GM13976 (cell line): ENCODE measurements at regions not wholly inside any gene's neighbourhood (a gene's known extent, or its start where the extent isn't known, plus 50 kb on each side); places are given as distances from the start of the nearest gene placed in this dataset.

Experiments used
- DNase-seq: peaks from one replicate; pipeline ENCODE4 v3.0.0; 2012; ENCODE audit warnings: low spot score
- in situ Hi-C: fragments of 300-500 bp; cut with MboI; formaldehyde crosslinking; loops from one replicate; pipeline ENCODE4 v1.12.0; 2022; ENCODE audit warnings: low sequenced_read_pairs, mixed read lengths, inconsistent platforms; ENCODE audit not compliant: unreplicated experiment
- TF ChIP-seq, protein P1 (sequence below): IDR thresholded peaks from 2 replicates; pipeline ENCODE4 v1.5.1; 2012; ENCODE audit warnings: borderline replicate concordance, mild to moderate bottlenecking; ENCODE audit not compliant: insufficient read depth; ENCODE audit errors: extremely low read depth, missing control alignments, control extremely low read depth

DNA sequence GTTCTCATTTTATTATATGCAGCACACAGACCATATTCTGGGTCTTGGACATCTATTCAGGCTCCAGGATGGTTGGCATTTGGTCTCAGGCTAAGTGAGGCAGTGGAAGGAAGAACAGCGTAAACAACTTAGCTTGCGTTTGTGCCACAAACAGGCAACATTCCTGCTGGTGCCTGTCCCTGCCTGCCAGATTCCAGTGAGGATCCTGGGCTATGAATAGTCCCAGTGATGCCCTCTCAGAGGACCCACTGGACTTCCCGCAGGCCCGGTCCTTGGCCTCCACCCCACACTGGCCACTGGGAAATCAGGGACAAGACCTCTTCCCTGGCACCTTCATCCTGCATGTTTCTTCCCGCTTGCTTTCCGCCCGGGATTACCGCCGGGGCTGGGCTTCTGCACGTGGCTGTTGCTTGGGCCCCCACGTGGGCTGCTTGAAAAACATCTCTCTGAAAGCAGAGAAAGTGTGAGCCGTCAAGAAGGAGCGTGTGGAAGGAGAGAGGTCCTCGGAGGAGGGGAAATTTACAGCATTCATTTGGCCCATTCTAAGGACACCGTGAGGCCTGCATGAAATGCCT, 145.1 kb upstream of the WNT4 start:
- in situ Hi-C loops: no loop called here
- TF ChIP-seq, protein P1, sequence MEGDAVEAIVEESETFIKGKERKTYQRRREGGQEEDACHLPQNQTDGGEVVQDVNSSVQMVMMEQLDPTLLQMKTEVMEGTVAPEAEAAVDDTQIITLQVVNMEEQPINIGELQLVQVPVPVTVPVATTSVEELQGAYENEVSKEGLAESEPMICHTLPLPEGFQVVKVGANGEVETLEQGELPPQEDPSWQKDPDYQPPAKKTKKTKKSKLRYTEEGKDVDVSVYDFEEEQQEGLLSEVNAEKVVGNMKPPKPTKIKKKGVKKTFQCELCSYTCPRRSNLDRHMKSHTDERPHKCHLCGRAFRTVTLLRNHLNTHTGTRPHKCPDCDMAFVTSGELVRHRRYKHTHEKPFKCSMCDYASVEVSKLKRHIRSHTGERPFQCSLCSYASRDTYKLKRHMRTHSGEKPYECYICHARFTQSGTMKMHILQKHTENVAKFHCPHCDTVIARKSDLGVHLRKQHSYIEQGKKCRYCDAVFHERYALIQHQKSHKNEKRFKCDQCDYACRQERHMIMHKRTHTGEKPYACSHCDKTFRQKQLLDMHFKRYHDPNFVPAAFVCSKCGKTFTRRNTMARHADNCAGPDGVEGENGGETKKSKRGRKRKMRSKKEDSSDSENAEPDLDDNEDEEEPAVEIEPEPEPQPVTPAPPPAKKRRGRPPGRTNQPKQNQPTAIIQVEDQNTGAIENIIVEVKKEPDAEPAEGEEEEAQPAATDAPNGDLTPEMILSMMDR: no peak
- no peak for DNase-seq

DNA sequence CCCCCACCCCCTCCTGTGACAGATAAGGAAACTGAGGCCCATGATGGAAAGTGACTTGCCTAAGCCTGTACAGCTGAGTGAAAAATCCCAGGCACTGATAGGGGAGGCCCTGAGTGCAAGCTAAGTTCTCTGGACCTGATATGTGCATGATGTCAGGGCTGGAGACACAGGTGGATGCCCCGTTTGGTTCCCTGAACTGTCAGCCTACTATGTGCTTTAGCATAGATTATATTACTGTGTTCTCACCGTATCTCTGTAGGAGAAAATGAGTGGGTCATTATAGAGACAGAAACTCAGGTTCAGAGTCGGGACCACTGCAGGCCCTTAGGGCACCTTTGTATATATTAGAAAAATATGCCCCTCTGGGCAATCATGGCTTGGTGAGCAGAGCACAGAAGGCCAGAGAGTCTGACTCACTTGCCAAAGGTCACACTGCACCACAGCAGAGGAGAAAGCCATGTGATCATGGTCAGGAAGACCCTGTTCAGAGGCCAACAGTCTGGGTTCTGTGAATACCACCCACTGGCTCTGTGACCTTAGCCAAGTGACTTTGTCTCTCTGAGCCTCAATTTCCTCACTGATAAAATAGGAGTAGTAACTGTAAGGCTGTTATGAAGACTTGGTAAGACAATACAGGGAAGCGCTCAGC, 145.8 kb upstream of the WNT4 start:
- no peak for DNase-seq
- TF ChIP-seq, protein P1: no peak
- in situ Hi-C loops: no loop called here

DNA sequence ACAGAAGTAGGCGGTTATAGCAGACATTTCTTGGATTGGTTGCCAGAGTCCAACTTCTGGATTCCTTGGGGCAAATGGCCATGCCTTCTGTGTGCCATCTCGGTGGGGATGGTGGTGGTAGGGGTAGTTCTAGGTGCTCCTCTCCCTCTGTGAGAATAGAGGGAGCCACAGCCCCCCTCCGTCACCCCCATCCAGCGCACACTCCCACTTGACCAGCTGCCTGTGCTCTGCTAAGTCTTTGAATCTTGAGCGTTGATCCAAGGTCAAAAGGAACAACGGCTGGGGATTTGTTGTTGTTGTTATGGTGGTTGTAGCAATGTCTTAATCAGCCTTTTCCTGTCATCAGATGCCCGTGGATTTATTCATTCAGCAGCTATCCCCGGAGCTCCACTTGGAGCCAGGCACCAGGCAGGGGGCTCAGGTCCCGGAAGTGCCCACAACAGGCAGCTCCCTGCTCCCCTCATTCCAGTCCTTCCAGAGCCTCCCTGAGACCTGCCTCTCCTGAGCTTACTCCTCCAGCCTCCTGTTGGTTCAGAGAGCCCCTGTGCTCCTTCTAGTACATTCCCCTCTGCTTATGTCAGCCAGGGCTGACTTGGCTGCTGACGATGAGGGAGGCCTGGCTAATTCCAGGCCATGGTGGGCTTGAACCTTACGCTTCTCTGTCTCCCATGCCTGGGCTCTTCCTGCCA, 146.6 kb upstream of the WNT4 start:
- DNase-seq: no peak
- TF ChIP-seq, protein P1: no peak
- in situ Hi-C loops: no loop called here

DNA sequence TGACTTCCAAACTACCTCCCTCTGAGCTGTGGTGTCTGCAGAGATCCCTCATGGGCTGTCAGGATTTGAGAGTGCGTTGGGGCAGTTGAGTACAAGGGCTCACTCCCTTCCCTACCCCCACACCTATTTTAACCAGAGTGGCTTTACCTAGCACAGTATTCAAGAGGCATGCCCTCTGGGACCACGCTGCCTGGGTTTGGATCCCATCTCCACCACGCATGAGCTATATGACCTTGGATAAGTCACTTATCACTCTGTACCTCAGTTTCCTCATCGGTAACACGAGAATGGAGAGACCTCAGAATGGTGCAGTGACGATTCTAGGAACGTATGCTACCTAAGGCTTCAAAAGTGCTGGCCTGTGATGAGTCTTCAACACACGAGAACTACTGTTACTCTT, 147.3 kb upstream of the WNT4 start:
- no peak for DNase-seq
- TF ChIP-seq, protein P1: no peak

DNA sequence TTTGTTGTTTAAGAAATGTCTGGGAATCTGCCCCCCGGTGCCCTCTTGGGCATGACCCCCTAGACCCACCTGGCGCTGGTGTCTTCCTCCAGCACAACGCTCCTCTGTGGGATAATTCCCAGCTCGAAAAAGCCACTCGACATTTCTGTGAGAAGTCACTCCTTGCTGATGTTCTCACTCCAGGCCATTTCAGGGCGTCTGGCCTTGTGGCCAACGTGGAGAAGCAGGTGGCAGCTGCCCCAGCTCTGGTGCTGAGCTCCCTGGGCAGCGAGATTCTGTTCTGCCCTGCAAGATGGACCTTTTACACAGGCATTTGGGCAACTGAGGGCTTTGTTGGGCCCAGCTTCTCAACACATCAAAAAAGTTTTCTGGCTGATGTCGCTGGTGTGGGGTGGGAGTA, 147.7 kb upstream of the WNT4 start:
- in situ Hi-C loops: no loop called here
- no peak for DNase-seq
- TF ChIP-seq, protein P1: no peak

More for the DNA sequence above, 147.3 kb upstream of the WNT4 start:
- in situ Hi-C loops: no loop called here

DNA sequence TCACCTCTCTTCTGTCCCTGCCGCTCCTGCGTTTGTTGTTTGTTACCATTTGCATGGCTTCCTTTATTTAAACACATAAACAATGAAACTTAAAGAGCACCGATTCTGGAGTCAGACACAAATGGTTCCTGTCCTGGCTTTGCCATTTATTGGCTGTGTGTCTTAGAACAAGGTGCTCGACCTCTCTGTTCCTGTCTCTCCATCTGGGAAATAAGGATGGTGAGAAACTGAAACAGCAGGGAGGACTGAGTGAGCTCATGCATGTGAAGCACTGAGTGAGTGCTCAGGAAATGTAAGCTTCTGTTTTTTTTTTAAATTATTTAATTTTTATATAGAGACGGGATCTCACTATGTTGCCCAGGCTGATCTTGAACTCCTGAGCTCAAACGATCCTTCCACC, 148.2 kb upstream of the WNT4 start:
- DNase-seq: no peak
- in situ Hi-C loops: no loop called here
- TF ChIP-seq, protein P1: no peak
